HEK293 (cell line): ENCODE measurements at regions not wholly inside any gene's neighbourhood (a gene's known extent, or its start where the extent isn't known, plus 50 kb on each side); places are given as distances from the start of the nearest gene placed in this dataset.

Source experiments
- CTCF ChIP-seq: fragments of 450-650 bp; formaldehyde crosslinking; IDR thresholded peaks from 2 replicates; pipeline ENCODE4 v1.5.1; 2016; ENCODE audit warnings: missing biosample characterization, missing genetic modification characterization
- RBAK ChIP-seq: fragments of 450-650 bp; formaldehyde crosslinking; IDR thresholded peaks from 2 replicates; pipeline ENCODE4 v1.5.1; 2016; ENCODE audit warnings: missing biosample characterization, missing genetic modification characterization
- ZBTB21 ChIP-seq: fragments of 450-650 bp; formaldehyde crosslinking; IDR thresholded peaks from 2 replicates; pipeline ENCODE4 v1.5.1; 2017; ENCODE audit warnings: missing biosample characterization, missing genetic modification characterization
- ZNF132 ChIP-seq: fragments of 450-650 bp; formaldehyde crosslinking; IDR thresholded peaks from 2 replicates; pipeline ENCODE4 v1.5.1; 2017; ENCODE audit warnings: missing biosample characterization, missing genetic modification characterization, borderline replicate concordance
- ZNF341 ChIP-seq: fragments of 450-650 bp; formaldehyde crosslinking; IDR thresholded peaks from 2 replicates; pipeline ENCODE4; 2016; ENCODE audit warnings: low read depth, missing biosample characterization, missing genetic modification characterization
- ZNF513 ChIP-seq: fragments of 450-650 bp; IDR thresholded peaks from 2 replicates; pipeline ENCODE4 v1.5.1; 2018; ENCODE audit warnings: missing biosample characterization, missing genetic modification characterization
- ZNF768 ChIP-seq: fragments of 450-650 bp; formaldehyde crosslinking; IDR thresholded peaks from 2 replicates; pipeline ENCODE4 v1.5.1; 2018; ENCODE audit warnings: missing biosample characterization, mild to moderate bottlenecking, missing genetic modification characterization
- TF ChIP-seq, protein P1 (sequence below): fragments of 450-650 bp; formaldehyde crosslinking; IDR thresholded peaks from 2 replicates; pipeline ENCODE4 v1.5.1; 2016; ENCODE audit warnings: missing biosample characterization, missing genetic modification characterization
- TF ChIP-seq, protein P2 (sequence below): fragments of 450-650 bp; formaldehyde crosslinking; IDR thresholded peaks from 2 replicates; pipeline ENCODE4 v1.5.1; 2016; ENCODE audit warnings: missing biosample characterization, missing genetic modification characterization, borderline replicate concordance

DNA sequence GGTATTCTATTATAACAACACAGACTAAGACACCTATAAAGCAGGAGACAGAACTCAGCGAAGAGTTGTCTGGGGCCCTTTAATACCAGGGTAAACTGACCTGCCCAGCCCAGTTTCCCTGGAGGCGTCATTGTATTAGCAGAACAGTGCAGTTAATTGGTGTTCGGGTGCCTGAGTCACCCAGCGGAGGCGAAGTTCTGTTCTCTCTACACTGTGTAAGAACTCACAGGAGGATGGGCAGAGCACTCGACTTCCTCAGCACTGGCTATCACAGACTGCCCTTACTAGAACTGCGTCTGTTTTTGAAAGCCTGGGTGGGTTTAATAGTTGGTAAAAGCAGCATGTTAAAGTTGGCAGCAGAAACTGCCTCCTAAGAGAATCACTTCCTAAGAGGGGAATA is 106.5 kb upstream of the ATP8B1 start:
- TF ChIP-seq CTCF: no peak
- TF ChIP-seq ZNF768: no peak
- no peak for TF ChIP-seq ZNF341 (tag by site-specific recombination)
- TF ChIP-seq RBAK (tag by site-specific recombination): no peak
- TF ChIP-seq ZNF513 (tag by site-specific recombination): no peak
- no peak for TF ChIP-seq ZBTB21 (tag by site-specific recombination)
- no peak for TF ChIP-seq ZNF132 (tag by site-specific recombination)
- TF ChIP-seq, protein P1, sequence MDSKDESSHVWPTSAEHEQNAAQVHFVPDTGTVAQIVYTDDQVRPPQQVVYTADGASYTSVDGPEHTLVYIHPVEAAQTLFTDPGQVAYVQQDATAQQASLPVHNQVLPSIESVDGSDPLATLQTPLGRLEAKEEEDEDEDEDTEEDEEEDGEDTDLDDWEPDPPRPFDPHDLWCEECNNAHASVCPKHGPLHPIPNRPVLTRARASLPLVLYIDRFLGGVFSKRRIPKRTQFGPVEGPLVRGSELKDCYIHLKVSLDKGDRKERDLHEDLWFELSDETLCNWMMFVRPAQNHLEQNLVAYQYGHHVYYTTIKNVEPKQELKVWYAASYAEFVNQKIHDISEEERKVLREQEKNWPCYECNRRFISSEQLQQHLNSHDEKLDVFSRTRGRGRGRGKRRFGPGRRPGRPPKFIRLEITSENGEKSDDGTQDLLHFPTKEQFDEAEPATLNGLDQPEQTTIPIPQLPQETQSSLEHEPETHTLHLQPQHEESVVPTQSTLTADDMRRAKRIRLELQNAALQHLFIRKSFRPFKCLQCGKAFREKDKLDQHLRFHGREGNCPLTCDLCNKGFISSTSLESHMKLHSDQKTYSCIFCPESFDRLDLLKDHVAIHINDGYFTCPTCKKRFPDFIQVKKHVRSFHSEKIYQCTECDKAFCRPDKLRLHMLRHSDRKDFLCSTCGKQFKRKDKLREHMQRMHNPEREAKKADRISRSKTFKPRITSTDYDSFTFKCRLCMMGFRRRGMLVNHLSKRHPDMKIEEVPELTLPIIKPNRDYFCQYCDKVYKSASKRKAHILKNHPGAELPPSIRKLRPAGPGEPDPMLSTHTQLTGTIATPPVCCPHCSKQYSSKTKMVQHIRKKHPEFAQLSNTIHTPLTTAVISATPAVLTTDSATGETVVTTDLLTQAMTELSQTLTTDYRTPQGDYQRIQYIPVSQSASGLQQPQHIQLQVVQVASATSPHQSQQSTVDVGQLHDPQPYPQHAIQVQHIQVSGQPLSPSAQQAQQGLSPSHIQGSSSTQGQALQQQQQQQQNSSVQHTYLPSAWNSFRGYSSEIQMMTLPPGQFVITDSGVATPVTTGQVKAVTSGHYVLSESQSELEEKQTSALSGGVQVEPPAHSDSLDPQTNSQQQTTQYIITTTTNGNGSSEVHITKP (tag by site-specific recombination): no peak
- TF ChIP-seq, protein P2, sequence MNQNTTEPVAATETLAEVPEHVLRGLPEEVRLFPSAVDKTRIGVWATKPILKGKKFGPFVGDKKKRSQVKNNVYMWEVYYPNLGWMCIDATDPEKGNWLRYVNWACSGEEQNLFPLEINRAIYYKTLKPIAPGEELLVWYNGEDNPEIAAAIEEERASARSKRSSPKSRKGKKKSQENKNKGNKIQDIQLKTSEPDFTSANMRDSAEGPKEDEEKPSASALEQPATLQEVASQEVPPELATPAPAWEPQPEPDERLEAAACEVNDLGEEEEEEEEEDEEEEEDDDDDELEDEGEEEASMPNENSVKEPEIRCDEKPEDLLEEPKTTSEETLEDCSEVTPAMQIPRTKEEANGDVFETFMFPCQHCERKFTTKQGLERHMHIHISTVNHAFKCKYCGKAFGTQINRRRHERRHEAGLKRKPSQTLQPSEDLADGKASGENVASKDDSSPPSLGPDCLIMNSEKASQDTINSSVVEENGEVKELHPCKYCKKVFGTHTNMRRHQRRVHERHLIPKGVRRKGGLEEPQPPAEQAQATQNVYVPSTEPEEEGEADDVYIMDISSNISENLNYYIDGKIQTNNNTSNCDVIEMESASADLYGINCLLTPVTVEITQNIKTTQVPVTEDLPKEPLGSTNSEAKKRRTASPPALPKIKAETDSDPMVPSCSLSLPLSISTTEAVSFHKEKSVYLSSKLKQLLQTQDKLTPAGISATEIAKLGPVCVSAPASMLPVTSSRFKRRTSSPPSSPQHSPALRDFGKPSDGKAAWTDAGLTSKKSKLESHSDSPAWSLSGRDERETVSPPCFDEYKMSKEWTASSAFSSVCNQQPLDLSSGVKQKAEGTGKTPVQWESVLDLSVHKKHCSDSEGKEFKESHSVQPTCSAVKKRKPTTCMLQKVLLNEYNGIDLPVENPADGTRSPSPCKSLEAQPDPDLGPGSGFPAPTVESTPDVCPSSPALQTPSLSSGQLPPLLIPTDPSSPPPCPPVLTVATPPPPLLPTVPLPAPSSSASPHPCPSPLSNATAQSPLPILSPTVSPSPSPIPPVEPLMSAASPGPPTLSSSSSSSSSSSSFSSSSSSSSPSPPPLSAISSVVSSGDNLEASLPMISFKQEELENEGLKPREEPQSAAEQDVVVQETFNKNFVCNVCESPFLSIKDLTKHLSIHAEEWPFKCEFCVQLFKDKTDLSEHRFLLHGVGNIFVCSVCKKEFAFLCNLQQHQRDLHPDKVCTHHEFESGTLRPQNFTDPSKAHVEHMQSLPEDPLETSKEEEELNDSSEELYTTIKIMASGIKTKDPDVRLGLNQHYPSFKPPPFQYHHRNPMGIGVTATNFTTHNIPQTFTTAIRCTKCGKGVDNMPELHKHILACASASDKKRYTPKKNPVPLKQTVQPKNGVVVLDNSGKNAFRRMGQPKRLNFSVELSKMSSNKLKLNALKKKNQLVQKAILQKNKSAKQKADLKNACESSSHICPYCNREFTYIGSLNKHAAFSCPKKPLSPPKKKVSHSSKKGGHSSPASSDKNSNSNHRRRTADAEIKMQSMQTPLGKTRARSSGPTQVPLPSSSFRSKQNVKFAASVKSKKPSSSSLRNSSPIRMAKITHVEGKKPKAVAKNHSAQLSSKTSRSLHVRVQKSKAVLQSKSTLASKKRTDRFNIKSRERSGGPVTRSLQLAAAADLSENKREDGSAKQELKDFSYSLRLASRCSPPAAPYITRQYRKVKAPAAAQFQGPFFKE (tag by site-specific recombination): no peak
